Gastroesophageal sphincter (tissue), 3 donors: ENCODE measurements at regions not wholly inside any gene's neighbourhood (a gene's known extent, or its start where the extent isn't known, plus 50 kb on each side); places are given as distances from the start of the nearest gene placed in this dataset.

ENCODE experiments used
- POLR2A ChIP-seq, 2 donors: fragments of 450-650 bp; IDR thresholded peaks; one replicate each; pipeline ENCODE4 v1.6.1; 2017; ENCODE audit warnings: antibody characterized with exemption in 2 of 2, mild to moderate bottlenecking in 2 of 2, moderate library complexity in 1 of 2
- POLR2AphosphoS5 ChIP-seq: sonication (generic); formaldehyde crosslinking; IDR thresholded peaks from one replicate; pipeline ENCODE4 v1.6.1; 2017; ENCODE audit warnings: antibody characterized with exemption
- TF ChIP-seq, protein P1 (sequence below), 4 experiments: fragments of 200-600 bp in 2 of 4; fragments of 450-650 bp in 2 of 4; sonication (generic) in 1 of 4; IDR thresholded peaks; one replicate each; pipeline ENCODE4 v1.5.1; 2017 to 2019; ENCODE audit warnings: antibody characterized with exemption in 4 of 4, mild to moderate bottlenecking in 2 of 4, moderate library complexity in 2 of 4

DNA sequence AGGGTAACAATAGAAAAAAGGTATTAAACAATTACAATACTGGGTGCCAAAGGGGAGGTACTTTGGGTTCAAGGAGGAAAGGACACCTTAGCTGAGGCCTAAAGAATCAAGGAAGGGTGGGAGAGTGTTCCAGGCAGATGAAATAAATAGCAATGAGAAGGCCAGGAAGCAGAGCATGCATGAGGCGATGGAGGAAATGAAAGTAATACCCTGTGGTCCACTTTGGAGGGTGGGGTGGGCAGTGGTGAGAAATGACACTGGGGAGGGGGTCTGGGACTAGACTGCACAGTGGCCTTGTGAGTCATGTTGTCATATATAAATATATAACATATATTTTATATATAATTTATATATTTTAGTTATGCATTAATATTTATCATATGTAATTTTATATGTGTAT lies 55.9 kb downstream of the BHLHE40 start:
- TF ChIP-seq, protein P1, sequence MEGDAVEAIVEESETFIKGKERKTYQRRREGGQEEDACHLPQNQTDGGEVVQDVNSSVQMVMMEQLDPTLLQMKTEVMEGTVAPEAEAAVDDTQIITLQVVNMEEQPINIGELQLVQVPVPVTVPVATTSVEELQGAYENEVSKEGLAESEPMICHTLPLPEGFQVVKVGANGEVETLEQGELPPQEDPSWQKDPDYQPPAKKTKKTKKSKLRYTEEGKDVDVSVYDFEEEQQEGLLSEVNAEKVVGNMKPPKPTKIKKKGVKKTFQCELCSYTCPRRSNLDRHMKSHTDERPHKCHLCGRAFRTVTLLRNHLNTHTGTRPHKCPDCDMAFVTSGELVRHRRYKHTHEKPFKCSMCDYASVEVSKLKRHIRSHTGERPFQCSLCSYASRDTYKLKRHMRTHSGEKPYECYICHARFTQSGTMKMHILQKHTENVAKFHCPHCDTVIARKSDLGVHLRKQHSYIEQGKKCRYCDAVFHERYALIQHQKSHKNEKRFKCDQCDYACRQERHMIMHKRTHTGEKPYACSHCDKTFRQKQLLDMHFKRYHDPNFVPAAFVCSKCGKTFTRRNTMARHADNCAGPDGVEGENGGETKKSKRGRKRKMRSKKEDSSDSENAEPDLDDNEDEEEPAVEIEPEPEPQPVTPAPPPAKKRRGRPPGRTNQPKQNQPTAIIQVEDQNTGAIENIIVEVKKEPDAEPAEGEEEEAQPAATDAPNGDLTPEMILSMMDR (IDR thresholded peaks at IDR 0.05): no peak
- TF ChIP-seq POLR2AphosphoS5 (no peak), POLR2A (IDR thresholded peaks at IDR 0.05) (no peak)
